ENCODE measurements at regions not wholly inside any gene's neighbourhood (a gene's known extent, or its start where the extent isn't known, plus 50 kb on each side); places are given as distances from the start of the nearest gene placed in this dataset.

DNA sequence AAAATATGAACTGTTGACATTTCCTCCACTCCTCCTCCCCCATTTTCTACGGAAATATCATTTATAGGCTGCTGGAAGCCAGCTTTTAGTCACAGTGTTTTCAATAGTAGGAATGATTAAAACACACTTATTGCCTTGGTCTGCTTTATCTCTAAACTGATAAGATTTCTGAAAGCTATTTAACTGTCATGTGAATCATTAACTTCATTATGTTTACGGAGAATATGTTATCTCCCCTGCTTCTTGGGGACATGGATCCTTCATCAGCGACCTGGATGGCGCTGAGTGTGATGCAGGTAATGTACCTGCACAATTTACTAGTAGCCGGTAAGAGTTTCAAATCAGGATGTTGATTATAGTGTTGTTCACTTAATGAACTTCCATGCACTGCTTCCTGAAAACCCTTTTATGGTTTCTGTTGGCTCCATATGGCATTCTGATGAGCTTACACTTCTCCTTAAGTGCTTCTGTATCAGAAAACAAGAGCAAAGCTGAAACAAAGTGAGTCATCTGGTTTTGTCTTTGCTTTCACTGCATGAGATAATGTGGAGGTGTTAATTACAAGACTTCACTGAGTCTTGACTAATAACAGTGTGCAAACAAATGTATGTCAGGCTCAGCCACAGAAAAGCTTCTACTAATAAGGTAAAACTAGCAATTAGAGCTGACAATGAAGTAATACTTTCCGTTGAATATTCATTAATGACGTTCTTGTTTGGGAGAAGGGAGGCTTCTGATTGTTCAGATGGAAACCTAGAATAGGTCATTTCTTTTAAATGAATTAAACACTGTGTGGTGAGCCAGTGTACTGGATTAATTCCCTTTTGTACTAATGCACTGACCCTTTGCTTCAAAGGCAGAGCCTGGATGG is 162.4 kb upstream of the ZNF608 start:
- POLR2A ChIA-PET = interaction anchor here (0.6 kb wide), 1 partner anchor 13 kb away, joined by 3 read pairs; no protein-coding TSS in a partner anchor
- TF ChIP-seq CTCF (IDR thresholded peaks at IDR 0.05) = no peak

GRCh38 chr5:124909734-124910133 is 163.3 kb upstream of the ZNF608 start:
- DNase-seq = no peak
- Mint-ChIP-seq H3K27ac (no peak overlapping the region), H3K36me3 (ENCODE audit: low read depth) (no peaks in the 10 kb centered on the region), H3K4me3 (no peak overlapping the region), H3K9me3 (no peaks in the 10 kb centered on the region), H3K27me3 (no peaks in the 10 kb centered on the region), H3K4me1 (peaks cover 30% of the 10 kb centered on the region)
- ATAC-seq (ENCODE audit: low read depth) = no peak
- no peak for TF ChIP-seq CTCF (IDR thresholded peaks at IDR 0.05)
- intact Hi-C loops (cut with micrococcal nuclease) = no loop called here
- CTCF ChIA-PET = no interaction called here
- POLR2A ChIA-PET = interaction anchor here (0.6 kb wide), 1 partner anchor 124 kb away, joined by 10 read pairs; no protein-coding TSS in a partner anchor

More for the DNA sequence above, 162.4 kb upstream of the ZNF608 start:
- ATAC-seq (ENCODE audit: low read depth) (no peak), DNase-seq (no peak)
- Mint-ChIP-seq H3K9me3 (no peaks in the 10 kb centered on the region), H3K4me1 (peaks cover 33% of the 10 kb centered on the region), H3K27ac (no peak overlapping the region), H3K36me3 (ENCODE audit: low read depth) (no peaks in the 10 kb centered on the region), H3K4me3 (no peak overlapping the region), H3K27me3 (no peaks in the 10 kb centered on the region)
- CTCF ChIA-PET = interaction anchor here (1.3 kb wide), 1 partner anchor 14 kb away, joined by 3 read pairs; no protein-coding TSS in a partner anchor
- intact Hi-C loops (cut with micrococcal nuclease) = no loop called here

DNA sequence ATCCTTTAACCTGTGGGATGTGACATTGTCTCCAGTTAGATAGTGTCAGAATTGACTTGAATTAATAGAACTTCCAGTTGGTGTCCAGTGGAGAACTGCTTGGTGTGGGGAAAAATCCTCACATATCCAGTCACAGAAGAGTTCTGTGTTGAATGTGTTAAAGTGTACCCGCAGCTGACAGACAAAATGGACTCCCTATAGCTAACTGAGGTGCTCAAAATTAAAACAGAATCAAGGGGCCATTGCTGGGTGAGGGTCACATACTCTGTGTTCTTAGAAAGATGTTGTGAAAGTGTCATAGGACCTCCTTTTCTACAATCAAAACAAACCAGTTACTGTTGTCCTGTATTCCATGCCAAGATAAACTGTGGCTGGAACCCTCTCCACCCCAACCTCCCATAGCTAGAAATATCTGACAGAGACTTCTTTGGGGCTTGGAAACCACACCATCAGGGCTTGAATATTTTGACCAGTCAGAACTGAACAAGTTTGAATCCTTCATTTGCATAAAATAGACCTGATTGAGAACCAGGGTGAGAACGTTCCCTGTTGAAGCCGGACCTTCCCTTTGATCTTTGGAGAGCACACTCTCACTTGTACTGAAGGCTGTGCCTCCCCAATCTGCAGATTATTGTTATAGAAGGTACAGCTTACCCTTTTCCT is 164.0 kb upstream of the ZNF608 start:
- intact Hi-C loops (cut with micrococcal nuclease) = no loop called here
- ChIA-PET POLR2A (interaction anchor here (0.6 to 0.7 kb wide), 2 partner anchors 124 to 183 kb away, joined by 3 to 10 read pairs; no protein-coding TSS in a partner anchor), CTCF (no interaction called here)
- no peak for TF ChIP-seq CTCF (IDR thresholded peaks at IDR 0.05)
- ATAC-seq (ENCODE audit: low read depth) = no peak
- Mint-ChIP-seq H3K27me3 (no peaks in the 10 kb centered on the region), H3K9me3 (no peaks in the 10 kb centered on the region), H3K4me1 (peaks cover 30% of the 10 kb centered on the region), H3K4me3 (no peak overlapping the region), H3K27ac (no peak overlapping the region), H3K36me3 (ENCODE audit: low read depth) (no peaks in the 10 kb centered on the region)
- DNase-seq = no peak

DNA sequence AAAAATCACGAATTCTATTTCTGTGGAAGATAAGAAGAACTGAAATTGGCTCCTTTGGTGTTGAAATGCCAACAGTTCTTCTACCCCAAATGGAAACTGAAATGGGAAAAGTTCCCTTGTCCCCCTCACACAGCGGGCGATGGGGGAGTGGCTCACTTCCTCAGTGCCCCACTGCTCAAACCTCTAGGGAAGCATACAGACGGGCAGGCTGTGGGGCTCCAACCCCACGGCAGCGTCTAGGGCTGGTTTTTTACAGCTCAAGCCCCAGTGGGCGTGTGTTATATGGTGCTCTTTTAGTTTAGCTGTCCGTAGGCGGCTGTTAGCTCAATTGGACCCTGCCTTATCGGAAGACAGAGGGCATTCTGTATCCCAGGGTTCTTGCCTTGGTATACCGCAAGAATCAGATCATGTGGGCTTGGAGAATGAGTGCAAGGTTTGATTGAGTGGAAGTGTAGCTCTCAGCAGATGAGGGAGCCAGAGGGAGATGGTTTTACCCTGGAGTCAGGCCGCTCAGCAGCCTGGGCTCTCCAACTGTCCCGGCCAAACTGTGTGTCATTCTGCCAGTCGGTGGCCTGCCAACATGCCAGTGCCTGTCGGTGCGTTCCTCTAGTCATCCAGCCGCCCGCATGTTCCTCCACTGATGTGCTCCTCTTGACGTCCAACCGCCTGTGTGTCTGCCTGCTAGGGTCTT is 166.3 kb upstream of the ZNF608 start:
- CTCF ChIA-PET = no interaction called here
- peak overlapping the region; percentile 45 for H3K4me3 Mint-ChIP-seq
- no peak for DNase-seq

More for the DNA sequence above, 166.3 kb upstream of the ZNF608 start:
- H3K36me3 Mint-ChIP-seq (ENCODE audit: low read depth) = no peaks in the 10 kb centered on the region
- peak; percentile 54 for ATAC-seq (ENCODE audit: low read depth)
- H3K27me3 Mint-ChIP-seq = no peaks in the 10 kb centered on the region
- H3K4me1 Mint-ChIP-seq = peaks cover 33% of the 10 kb centered on the region
- H3K9me3 Mint-ChIP-seq = no peaks in the 10 kb centered on the region
- TF ChIP-seq CTCF (IDR thresholded peaks at IDR 0.05) = no peak
- no peak overlapping the region for H3K27ac Mint-ChIP-seq
- POLR2A ChIA-PET = interaction anchor here (1.3 kb wide), 1 partner anchor 8 kb away, joined by 6 read pairs; no protein-coding TSS in a partner anchor
- intact Hi-C loops (cut with micrococcal nuclease) = no loop called here
